ENCODE measurements at regions not wholly inside any gene's neighbourhood (a gene's known extent, or its start where the extent isn't known, plus 50 kb on each side); places are given as distances from the start of the nearest gene placed in this dataset.

DNA sequence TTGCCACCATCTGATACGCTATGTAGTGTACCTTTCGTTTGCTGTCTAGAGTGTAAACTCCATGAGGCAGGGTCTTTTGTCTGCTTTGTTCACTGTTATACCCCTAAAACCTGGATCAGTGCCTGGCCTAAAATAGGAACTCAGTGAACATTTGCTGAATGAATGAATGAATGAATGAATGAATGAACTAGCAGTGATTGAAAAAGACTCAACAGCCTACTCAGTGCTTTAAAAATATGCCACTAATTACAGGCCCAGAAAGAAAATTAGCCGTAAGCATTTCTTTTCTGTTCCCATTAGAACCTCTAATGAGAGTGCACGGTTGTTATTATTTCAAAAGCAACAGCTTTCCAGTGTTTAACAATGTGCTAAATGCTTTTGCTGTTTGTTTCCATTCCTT is 69.3 kb upstream of the SYT6 start:
- TF ChIP-seq, protein P1, sequence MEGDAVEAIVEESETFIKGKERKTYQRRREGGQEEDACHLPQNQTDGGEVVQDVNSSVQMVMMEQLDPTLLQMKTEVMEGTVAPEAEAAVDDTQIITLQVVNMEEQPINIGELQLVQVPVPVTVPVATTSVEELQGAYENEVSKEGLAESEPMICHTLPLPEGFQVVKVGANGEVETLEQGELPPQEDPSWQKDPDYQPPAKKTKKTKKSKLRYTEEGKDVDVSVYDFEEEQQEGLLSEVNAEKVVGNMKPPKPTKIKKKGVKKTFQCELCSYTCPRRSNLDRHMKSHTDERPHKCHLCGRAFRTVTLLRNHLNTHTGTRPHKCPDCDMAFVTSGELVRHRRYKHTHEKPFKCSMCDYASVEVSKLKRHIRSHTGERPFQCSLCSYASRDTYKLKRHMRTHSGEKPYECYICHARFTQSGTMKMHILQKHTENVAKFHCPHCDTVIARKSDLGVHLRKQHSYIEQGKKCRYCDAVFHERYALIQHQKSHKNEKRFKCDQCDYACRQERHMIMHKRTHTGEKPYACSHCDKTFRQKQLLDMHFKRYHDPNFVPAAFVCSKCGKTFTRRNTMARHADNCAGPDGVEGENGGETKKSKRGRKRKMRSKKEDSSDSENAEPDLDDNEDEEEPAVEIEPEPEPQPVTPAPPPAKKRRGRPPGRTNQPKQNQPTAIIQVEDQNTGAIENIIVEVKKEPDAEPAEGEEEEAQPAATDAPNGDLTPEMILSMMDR (IDR thresholded peaks at IDR 0.05): no peak
- TF ChIP-seq POLR2A (IDR thresholded peaks at IDR 0.05) (no peak), POLR2AphosphoS5 (IDR thresholded peaks at IDR 0.05; ENCODE audit: insufficient read depth in 1 of 2, low read depth in 1 of 2) (no peak)
